ENCODE measurements at regions not wholly inside any gene's neighbourhood (a gene's known extent, or its start where the extent isn't known, plus 50 kb on each side); places are given as distances from the start of the nearest gene placed in this dataset.
"Not testable (repeated sequence)": the region's sequence is repeated elsewhere in the genome, so short reads cannot be mapped to it uniquely, and the experiment has no call there.

- DNase-seq = no peak
Measured at GRCh38 chr6:140403020-140403419, 1028.6 kb upstream of the CITED2 start.

DNA sequence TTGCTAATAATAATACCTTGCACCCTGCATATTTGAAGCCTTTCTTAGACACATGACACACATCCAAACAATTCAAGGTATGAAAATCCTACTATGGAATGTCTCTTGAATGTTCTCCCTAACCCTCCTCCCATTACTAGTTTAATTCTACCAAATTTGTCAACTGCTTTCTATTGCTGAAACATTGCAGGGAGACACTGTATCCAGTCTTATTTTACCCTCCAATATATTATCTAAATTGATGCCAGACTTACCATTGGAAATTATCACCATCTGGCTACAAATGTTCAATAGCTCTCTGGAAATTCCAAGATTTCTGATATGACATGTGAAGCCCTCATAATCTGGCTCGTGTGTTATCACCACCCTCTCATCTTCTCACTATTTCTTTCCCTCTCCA is 1027.3 kb upstream of the CITED2 start:
- no peak for DNase-seq

DNA sequence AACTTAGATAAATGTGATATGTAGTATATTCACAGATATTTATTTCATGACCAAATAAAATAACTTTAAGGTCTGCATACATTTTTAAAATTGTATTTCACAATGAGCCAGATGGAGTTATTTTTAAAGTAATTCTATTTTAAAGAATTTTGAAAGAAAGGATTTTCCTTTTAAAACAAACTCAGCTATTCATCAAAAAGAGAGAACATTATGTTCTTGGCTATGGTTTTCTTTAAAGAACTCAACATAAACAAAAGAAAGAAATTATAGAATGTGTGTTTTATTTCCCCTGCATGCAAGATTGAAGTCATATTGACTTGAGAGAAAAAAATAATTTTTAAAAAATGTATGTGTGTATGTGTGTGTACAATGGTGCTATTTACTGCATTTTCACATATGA is 1023.6 kb upstream of the CITED2 start:
- no peak for DNase-seq

DNA sequence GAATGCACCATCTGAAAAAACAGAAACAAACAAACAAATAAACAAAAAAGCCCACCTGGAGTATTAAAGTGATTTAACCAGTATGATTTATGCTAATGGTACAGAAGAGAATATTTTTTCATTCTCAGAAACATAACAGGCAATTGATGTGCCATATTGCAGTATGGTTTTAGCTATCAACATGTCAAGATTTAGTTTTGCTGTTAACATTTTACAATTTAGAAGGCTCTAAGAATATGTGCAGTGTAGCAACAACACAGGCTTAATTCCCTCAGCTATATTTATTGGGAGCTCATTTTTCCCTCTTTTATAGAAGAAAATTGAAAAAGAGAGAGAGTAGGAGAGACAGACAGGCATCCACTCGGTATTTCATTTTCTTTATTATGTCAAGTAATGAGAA is 1022.7 kb upstream of the CITED2 start:
- DNase-seq = no peak

DNA sequence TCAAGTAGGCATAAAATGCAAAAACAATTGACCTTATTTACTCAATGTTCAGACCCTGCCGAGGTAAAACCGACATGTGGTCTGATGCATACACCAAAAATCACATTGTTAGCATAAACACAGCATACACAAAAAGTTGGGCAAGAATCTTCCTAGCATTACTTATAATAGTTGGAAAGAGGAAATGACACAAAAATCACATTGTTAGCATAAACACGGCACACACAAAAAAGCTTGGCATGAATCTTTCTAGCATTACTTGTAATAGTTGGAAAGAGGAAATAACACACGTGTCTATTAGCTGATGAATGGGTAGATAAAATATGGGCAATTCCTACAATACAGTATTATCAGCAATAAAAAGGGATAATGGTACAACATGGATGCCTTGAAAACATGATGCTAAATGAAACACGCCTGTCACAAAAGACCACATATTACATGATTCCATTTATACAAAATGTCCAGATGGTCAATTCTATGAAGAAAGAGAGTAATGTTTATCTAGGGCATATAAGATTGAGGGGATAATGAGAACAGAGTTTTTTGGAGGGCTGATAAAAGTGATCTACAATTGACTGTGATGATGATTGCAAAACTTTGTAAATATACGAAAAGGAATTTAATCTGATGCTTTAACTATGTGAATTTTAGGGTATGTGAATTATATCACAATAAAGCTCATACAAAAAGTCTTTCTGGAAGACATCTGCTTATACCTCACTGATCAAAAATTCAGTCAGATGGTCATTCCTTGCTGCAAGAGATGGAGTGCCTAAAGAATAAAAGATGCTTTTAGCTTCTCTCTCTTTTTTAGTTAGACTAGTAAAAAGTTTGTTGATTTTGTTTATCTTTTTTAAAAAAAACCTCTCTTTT is 1019.5 kb upstream of the CITED2 start:
- DNase-seq = no peak

- no peak for DNase-seq
Measured at GRCh38 chr6:140388815-140389214, 1014.4 kb upstream of the CITED2 start.

- DNase-seq = no peak
Measured at GRCh38 chr6:140388192-140388802, 1013.8 kb upstream of the CITED2 start.

DNA sequence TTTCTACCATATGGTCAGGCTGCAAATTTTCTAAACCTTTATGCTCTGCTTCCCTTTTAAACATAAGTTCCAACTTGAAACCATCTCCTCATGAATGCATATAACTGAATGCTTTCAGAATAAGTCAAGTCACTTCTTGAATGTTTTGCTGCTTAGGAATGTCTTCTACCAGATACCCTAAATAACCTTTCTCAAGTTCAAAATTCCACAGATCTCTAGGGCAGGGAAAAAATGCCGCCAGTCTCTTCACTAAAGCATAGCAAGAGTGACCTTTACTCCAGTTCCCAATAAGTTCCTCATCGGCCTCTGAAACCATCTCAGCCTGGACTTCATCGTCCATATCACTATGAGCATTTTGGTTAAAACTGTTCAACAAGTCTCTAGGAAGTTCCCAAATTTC is 1011.2 kb upstream of the CITED2 start:
- DNase-seq = no peak

GRCh38 chr6:140382355-140382754 is 1007.9 kb upstream of the CITED2 start:
- DNase-seq = no peak

- no peak for DNase-seq
Measured at GRCh38 chr6:140380427-140381218, 1006.2 kb upstream of the CITED2 start.

- no peak for DNase-seq
Measured at GRCh38 chr6:140379919-140380318, 1005.5 kb upstream of the CITED2 start.

- DNase-seq = no peak
Measured at GRCh38 chr6:140376209-140376608, 1001.8 kb upstream of the CITED2 start.

DNA sequence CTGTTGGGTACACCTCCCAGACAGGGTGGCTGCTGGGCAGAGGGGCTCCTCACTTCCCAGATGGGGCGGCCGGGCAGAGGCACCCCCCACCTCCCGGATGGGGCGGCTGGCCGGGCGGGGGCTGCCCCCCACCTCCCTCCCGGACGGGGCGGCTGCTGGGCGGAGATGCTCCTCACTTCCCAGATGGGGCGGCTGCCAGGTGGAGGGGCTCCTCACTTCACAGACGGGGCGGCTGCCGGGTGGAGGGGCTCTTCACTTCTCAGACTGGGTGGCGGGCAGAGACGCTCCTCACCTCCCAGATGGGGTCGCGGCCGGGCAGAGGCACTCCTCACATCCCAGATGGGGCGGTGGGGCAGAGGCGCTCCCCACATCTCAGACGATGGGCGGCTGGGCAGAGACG is 999.3 kb upstream of the CITED2 start:
- not testable (repeated sequence) for DNase-seq

DNA sequence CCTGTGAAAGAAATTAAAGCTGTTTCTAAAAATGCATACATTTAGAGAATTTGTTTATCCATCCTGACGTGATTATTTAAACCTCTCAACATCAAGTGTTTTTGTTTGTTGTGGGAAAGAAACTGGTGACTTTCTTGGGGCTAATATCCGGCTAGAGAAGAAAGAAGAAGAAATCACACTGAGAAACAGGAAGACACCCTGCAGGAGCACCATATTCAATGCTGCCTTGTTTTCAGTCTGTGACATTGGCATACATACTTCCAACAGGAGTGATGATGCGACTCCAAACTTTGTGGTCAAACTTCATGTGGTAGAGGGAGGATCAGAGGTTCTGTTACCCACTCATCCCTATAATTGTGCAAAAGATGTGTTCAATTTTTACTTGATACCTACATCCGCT is 997.6 kb upstream of the CITED2 start:
- no peak for DNase-seq

DNA sequence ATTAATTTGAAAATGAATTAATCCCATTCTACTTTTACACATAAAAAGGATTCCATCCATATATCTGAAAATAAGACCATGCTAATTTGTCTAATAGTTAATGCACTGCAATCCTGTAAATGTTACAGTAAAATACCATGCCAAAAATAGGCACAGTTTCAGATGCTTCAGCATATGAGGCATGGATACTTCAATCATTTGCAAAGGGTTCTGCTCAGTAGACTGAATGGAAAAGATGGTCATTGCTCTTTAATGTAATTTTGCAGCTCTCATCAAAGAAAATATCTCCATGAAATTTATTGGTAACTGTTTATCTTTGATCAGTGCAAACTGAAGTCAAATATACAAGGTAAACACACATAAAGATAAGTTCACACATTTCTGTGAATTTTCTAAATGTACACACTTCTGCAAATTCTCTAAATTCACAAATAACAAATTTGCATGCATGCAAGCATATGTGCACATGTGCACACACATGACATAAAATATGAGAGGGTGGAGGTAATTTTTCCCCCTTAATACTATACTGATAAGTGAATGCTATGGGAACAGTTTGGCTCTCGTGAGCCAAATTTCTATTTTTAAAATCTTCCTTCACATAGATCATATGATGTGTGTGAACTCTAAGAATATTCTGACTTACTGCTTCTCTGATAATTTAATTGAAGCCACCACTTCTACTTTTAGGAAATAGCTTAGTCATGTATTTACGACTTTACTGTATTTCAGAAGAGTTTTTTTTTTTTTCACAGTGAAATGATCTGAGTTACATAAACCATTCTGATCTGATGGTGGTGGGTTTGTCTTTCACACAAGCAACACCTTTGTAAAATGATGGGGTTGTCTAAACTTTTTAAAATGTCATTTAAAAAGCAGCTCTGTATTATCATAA is 996.8 kb upstream of the CITED2 start:
- DNase-seq = no peak

DNA sequence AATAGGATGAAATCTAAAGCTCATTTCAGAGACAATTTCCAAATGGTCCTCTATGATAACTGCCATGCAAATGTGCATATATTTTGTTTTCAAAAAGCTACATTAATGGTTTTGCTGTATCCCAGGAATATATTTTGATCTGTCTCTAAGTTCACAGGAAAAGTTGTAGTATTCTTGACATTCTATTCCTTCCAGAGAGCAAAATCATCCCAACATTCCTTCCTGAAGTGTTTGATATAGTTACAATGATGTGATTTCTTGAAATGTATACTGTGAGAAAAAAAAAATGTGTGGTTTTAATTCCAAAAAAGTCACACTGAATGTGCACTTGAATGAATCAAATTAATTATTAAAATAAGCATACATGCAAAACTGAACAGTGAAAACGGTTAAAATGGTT is 996.0 kb upstream of the CITED2 start:
- DNase-seq = no peak

DNA sequence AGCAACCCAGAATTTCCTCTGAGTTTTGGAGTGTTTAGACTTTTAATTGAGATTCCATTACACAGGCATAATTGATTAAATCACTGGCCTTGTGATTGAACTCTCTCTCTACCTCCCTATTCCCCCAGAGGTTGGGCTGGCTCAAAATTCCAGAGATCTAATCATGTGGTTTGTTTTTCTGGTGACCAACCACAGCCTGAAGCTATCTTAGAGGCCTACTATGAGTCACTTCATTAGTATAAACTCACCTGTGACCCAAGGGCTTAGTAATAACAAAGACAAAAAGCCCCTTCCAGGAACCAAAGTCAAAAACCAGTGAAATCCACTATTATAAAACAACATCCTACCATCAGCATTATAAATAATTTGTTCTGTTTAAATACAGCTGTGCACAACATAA is 992.5 kb upstream of the CITED2 start:
- DNase-seq = no peak

- DNase-seq = no peak
Measured at GRCh38 chr6:140364916-140365315, 990.5 kb upstream of the CITED2 start.

GRCh38 chr6:140360651-140361050 is 986.2 kb upstream of the CITED2 start:
- DNase-seq = no peak

GRCh38 chr6:140355476-140355875 is 981.0 kb upstream of the CITED2 start:
- DNase-seq = no peak

DNA sequence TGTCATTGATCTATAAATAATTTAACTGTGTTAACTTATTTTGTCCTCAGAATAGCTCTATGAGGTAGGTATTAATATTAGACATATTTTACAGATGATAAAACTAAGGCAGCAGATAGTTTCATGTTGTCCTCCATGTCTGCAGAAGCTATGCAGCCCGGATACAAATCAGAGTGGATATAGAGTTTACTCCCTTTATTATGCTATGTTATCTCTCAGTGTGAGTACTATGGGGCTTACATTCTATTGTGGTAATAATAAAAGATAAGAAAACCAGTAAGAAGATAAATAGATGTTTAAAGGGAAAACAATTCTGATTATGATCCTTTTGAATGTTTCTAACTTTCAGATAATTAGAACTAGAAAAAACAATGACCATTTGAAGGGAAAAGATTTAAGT is 979.8 kb upstream of the CITED2 start:
- DNase-seq = no peak

- DNase-seq = no peak
Measured at GRCh38 chr6:140353536-140353935, 979.1 kb upstream of the CITED2 start.

DNA sequence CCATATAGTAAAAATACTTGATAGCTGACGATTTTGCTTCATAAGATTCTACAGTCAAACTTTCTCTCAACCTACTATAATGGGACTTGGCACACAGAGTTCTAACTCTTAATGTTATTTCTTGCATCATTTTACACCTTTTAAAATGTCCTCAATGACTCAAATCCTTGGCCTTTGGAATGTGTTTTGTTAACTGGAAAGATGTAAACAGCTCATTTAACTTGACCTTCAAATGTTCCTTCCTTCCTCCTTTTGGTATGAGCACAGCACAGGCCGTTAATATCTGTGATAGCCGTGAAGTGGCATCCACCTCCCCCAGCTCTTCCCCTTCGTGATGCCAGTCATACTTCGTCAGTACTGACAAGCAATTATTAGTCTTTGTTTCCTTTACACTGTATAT is 972.0 kb upstream of the CITED2 start:
- no peak for DNase-seq

All from NCI-H510A treated with DMSO at 0.1 percent for 48 hours (cell line).